ENCODE measurements at regions not wholly inside any gene's neighbourhood (a gene's known extent, or its start where the extent isn't known, plus 50 kb on each side); places are given as distances from the start of the nearest gene placed in this dataset.

DNA sequence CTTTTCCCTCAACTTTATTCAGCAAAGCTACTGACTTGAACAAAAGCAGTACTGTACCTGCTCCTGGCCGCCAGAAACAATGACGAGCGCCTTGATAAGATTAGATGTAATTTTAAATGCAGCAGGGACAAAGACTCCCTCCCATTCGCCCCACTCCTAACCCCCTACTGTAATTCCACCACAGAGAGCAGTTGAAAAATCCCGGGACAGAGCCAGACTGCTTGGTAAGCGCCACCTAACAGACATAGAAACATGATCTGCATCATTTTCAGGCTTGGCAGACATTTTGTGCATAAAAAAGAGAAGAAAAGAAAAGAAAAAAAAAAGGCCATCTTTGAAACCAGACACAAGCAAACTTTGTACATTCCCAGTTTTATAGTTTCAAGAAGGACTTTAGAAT is 81.9 kb downstream of the ISL1 start:
- TF ChIP-seq GATA2 (IDR thresholded peaks at IDR 0.05; ENCODE audit: low read depth, low read length) (peak; percentile 71), GATA3 (IDR thresholded peaks at IDR 0.05; ENCODE audit: low read depth, low read length) (no peak)
